ENCODE measurements at regions not wholly inside any gene's neighbourhood (a gene's known extent, or its start where the extent isn't known, plus 50 kb on each side); places are given as distances from the start of the nearest gene placed in this dataset.
"Not testable (repeated sequence)": the region's sequence is repeated elsewhere in the genome, so short reads cannot be mapped to it uniquely, and the experiment has no call there.

GRCh38 chr3:181533811-181534210, 177.9 kb upstream of the SOX2 start:
- no peak for DNase-seq (ENCODE audit: low read depth)

DNA sequence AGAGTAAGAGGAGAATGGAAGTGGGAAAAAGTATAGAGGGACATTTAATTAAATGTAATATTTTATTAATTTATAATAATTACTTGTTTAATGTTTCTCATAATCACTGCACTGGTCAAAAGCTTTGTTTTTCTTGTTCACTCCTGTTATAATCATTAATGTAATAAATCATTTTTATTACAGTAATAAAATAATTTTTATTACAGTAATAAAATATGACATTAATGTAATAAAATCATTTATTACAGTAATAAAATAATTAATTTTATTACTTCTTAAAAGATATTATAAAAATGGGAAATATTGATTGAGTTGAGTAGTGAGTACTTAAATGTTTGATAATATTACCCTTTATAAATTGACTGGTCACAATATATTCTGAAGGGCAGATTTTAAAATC, 181.1 kb upstream of the SOX2 start:
- DNase-seq (ENCODE audit: low read depth): no peak

DNA sequence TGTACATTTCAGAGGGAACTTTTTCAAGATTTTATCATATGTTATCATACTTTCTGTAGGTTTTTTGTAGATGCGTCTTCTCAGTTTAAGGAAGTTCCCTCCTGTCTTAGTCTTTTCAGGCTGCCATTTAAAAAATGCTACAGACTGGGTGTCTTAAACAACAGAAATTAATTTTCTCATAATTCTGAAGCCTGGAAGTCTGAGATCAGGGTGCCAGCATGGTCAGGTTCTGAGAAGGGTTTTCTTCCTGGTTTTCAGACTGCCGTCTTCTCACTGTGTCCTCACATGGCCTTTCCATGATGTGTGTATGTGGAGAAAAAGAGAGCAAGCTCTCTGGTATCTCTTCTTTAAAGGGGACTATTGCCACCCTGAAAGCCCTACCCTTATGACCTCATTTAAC, 189.9 kb upstream of the SOX2 start:
- DNase-seq (ENCODE audit: low read depth): no peak

DNA sequence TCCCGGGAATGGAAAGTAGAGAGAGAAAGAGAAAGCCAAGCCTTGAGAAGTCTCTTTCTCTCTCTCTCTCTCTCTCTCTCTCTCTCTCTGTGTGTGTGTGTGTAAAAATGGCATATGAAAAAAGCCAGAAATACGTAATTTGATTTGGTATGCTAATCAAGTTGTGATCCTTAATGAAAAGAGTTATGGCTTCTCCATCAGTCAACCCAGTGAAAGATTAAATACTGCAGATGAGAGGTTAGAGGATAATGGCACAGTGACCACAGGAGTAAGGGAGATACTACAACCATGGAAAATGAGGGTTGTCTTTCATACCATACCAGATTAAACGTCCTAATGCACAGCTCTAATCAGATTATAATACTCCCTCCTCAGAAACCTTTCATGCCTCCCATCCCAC, 193.5 kb upstream of the SOX2 start:
- no peak for DNase-seq (ENCODE audit: low read depth)

GRCh38 chr3:181512787-181513186, 198.9 kb upstream of the SOX2 start:
- DNase-seq (ENCODE audit: low read depth): no peak

GRCh38 chr3:181510500-181510899, 201.2 kb upstream of the SOX2 start:
- no peak for DNase-seq (ENCODE audit: low read depth)

DNA sequence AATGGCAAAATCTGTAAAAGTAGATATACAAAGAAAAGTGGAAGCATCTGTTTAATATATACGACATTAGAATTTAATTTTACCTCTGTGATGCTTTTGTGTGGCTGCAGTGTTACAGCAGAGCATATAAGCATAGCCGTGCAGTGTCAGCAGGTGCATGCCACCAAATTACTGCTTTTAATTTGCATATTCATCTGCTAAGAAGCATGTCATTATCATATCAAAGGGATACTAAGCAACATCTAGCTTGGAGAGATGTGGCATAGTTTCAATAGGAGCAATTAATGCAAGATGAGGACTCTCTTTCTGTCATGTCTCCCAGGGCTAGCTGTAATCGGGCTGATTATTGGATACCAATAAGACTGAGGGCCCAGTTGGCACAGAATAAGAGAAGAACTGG, 214.4 kb upstream of the SOX2 start:
- DNase-seq (ENCODE audit: low read depth): no peak

- DNase-seq (ENCODE audit: low read depth): no peak
These were observed 218.3 kb upstream of the SOX2 start for GRCh38 chr3:181493423-181493822.

DNA sequence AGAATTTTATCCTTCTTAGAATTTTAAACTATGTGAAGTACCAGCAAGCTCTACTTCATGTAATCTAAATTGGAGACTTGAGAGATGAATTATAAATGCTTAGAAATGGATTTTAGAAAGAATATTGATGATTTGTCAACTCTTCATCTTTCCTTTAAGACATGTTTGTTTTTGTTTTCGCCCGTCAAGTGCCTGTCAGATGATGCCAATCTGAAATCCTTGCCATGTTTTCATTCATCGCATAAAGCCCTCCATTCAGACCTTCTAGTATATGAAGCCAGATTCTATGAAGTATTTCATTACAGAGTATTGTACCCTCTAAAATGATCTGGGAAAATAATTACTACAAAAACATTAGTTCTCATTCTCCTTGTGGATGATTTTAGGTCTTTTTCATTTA, 223.2 kb upstream of the SOX2 start:
- no peak for DNase-seq (ENCODE audit: low read depth)

GRCh38 chr3:181487236-181487978, 224.3 kb upstream of the SOX2 start:
- no peak for DNase-seq (ENCODE audit: low read depth)

GRCh38 chr3:181486141-181486885, 225.4 kb upstream of the SOX2 start:
- no peak for DNase-seq (ENCODE audit: low read depth)

DNA sequence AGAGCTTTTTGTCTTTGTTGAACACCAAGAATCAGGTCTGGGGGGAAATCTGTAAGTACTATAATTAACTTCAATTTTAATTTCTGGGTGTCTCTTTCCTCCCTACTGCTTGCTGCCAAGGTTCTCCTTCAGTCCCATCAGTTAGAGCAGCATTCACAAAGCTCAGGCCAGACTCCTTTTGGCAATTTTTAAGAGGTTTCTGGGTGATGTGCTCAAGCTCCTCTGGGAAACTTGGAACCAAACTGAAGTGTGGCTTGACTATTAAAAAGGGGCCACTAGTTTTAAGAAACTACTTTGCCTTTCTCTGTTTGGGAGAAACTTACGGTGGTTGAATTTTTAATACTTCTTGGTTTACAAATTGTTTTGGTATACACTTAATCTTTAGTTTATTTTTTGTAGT, 227.7 kb upstream of the SOX2 start:
- no peak for DNase-seq (ENCODE audit: low read depth)

- DNase-seq (ENCODE audit: low read depth): not testable (repeated sequence)
These were observed 236.6 kb upstream of the SOX2 start for GRCh38 chr3:181475146-181475545.

GRCh38 chr3:181470349-181470748, 241.4 kb upstream of the SOX2 start:
- no peak for DNase-seq (ENCODE audit: low read depth)

DNA sequence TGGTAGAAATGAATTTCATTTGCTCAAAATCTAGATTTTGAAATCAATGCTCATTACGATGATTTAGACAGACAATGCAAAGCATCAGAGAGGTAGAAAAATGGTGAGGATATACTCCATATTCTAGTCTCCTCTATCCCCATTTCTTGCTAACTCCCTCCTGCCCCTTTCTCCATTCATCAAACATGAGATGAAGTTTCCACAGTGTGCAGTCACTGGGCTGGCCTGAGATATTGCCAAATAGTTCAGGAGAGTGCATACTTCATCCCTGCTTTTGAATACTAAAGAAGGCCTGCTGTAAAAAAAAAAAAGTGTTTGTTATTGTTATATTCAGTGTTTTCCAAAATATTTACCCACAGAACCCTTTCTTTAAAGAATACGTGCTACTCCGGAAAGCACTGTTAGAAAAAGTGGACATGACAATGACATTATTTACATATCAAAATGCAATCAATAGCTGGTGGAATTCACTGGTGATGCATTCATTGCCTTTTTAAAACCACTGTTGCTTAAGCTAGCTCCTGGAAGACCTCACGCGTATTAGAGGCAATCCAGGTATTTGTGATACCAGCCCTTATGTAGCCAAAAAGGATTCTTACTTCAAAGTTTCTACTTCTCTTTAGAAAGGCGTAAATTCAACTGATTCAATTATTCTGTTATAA, 247.6 kb upstream of the SOX2 start:
- no peak for DNase-seq (ENCODE audit: low read depth)

DNA sequence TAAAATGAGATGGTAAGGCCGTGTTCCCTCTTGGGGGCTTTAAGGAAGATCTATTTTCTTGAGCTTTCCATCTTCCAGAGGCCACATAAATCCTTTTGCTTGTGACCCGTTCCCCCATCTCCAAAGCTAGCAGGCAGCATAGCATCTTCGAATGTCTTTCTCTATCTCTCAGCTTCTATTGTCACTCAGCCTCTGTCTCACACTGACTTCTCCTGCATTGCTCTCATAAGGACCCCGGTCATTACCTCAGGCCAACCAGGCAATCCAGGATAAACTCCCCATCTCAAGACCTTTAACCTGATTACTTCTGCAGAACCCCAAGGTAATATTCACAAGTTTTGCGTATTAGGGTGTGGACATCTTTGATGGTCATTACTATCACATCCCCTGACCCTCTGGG, 250.3 kb upstream of the SOX2 start:
- DNase-seq (ENCODE audit: low read depth): no peak

GRCh38 chr3:181459516-181459915, 252.2 kb upstream of the SOX2 start:
- no peak for DNase-seq (ENCODE audit: low read depth)

DNA sequence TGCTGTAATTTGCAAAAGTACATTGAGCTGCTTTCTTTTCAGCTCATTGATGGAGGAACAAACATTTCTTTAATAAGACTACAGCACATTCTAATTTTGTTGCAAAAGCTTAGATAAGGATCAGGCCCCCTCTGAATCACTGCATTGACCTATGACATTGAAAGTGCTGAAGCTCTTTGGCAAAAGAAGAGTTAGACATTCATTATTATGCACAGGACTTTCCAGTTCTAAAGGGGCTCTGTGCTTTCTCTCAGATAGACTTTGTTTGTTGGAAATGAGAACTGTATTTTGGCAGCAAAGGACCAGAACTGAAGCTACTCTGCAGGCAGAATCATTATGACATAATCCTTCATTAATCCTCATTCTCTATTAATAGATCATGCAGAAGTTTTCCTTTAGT, 252.9 kb upstream of the SOX2 start:
- no peak for DNase-seq (ENCODE audit: low read depth)

DNA sequence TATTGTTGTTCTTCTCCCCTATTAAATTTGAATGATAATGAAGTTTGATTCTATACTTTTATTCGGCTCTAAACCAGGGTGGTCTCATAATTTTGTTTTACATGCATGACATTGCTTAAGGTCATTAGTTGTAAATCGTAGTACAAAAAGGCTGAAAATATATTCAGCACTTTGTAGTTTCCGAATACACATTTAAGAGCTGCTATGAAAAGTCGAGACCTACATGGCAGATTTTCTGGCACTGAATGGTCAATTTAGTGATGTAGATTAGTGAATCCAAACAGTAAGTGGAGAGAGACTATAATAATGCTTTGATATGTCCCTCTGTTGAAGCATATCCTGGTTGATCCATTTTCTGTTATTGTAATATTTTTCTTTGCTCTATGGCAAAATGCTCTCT, 254.0 kb upstream of the SOX2 start:
- DNase-seq (ENCODE audit: low read depth): no peak

DNA sequence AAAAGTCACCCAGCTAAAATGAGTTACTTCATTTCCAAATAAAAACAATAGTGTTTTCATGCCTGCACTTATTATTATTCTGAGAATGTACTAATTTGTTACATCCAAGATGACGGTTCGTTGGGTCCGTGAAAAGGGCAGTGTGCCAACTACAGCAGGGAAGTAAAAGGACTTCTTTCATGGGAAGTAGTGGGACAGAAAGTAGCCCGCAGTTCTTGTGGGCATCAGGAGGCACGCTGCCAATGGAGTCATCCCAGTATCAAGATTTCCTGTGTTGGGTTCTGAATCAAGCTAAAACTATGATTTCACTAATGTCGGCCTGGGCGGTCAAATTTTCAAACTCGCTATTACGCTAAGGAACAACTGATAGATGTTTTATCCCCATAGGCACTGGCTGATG, 254.5 kb upstream of the SOX2 start:
- DNase-seq (ENCODE audit: low read depth): no peak

- DNase-seq (ENCODE audit: low read depth): no peak
These were observed 256.4 kb upstream of the SOX2 start for GRCh38 chr3:181455276-181455675.

- no peak for DNase-seq (ENCODE audit: low read depth)
These were observed 257.2 kb upstream of the SOX2 start for GRCh38 chr3:181454451-181455027.

DNA sequence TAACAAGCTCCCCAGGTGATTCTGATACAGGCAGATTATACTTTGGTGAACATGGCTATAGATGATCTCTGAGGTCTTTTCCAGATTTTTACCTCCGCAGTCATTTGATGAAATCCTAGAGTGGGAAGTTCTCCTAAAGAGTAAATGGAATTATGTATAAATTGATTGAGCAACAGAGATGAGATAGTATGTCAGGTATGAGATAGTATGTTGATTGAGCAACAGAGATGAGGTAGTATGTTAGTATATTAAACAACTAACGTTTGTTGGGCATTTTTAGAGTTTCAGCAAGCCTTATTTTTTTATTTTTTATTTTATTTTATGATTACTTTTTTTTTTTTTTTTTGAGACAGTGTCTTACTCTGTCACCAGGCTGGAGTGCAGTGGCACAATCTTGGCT, 265.0 kb upstream of the SOX2 start:
- no peak for DNase-seq (ENCODE audit: low read depth)

Measured in activated T-cell treated with anti-CD3 and anti-CD28 coated beads for 1 hour (primary cell).